ENCODE measurements at regions not wholly inside any gene's neighbourhood (a gene's known extent, or its start where the extent isn't known, plus 50 kb on each side); places are given as distances from the start of the nearest gene placed in this dataset.

DNA sequence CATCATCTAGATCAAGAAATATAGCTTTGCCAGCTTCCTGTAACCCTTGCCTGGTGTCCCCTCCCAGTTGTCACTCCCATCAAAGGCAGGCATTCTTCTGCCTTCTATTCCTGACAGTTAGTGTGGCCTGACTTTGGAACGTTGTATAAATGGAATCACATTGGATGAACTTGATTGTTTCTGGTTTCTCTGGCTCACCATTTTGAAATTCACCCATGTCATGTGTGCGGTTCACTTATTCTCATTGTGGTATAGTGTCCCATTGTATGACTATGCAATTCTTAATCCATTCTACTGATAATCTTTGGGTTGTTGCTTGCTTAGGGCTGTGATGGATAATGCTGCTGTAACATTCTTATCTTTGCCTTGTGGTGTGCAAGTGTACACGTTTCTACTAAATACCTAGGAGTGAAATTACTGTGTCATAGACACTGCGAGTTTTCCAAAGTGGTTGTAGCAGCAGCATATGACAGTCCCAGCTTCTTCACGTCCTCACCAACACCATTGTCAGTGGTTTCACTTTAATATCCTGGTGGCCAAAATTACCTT lies 73.2 kb downstream of the VEGFA start:
- TF ChIP-seq, protein P1, sequence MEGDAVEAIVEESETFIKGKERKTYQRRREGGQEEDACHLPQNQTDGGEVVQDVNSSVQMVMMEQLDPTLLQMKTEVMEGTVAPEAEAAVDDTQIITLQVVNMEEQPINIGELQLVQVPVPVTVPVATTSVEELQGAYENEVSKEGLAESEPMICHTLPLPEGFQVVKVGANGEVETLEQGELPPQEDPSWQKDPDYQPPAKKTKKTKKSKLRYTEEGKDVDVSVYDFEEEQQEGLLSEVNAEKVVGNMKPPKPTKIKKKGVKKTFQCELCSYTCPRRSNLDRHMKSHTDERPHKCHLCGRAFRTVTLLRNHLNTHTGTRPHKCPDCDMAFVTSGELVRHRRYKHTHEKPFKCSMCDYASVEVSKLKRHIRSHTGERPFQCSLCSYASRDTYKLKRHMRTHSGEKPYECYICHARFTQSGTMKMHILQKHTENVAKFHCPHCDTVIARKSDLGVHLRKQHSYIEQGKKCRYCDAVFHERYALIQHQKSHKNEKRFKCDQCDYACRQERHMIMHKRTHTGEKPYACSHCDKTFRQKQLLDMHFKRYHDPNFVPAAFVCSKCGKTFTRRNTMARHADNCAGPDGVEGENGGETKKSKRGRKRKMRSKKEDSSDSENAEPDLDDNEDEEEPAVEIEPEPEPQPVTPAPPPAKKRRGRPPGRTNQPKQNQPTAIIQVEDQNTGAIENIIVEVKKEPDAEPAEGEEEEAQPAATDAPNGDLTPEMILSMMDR (IDR thresholded peaks at IDR 0.05), result no peak
- TF ChIP-seq POLR2A (IDR thresholded peaks at IDR 0.05), result no peak
